ENCODE measurements at regions not wholly inside any gene's neighbourhood (a gene's known extent, or its start where the extent isn't known, plus 50 kb on each side); places are given as distances from the start of the nearest gene placed in this dataset.

DNA sequence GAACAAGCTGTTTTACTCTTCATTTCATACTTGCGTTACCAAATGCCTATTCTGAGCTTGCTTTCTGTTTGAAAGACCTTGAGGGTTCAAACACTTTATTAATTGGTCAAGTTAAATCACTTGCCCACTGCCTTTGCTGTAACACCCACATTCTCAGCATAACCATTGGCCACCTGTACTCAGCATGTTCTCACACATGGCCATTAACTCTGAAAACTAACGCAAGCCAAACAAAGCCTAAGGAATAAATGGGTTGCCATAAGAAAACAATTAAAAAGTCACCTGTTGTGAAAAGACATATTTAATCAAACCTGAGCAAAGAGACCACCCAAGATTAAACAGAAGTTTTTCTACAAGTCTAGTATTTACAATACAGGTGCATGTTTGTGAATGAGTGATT lies 517.2 kb upstream of the SPRY2 start:
- in situ Hi-C loops (cut with MboI): no loop called here
- no peak for FAIRE-seq
- intact Hi-C loops (cut with micrococcal nuclease; ENCODE audit: unreplicated experiment): no loop called here
- no peak overlapping the region for H3K4me2 ChIP-seq (ENCODE audit: control insufficient read depth, insufficient read depth)
- CTCF ChIA-PET: interaction anchor here (0.6 to 1.4 kb wide), 3 partner anchors 8 to 381 kb away, joined by 3 to 8 read pairs (median 3); no protein-coding TSS in a partner anchor
- no peaks in the 10 kb centered on the region for H3K9me3 ChIP-seq (replicated peaks; ENCODE audit: control insufficient read depth, insufficient read depth, low read length)
- DNase-seq (ENCODE audit: low read depth, low spot score): no peak
- SMC1A ChIA-PET (ENCODE audit: uncharacterized antibody, unreplicated experiment): interaction anchor here (0.8 to 1.6 kb wide), 3 partner anchors 8 to 15 kb away, joined by 3 to 8 read pairs (median 3); no protein-coding TSS in a partner anchor
- H3K4me3 ChIP-seq: no peak overlapping the region
- TF ChIP-seq HDAC6 (IDR thresholded peaks at IDR 0.05; ENCODE audit: unreplicated experiment) (no peak), ZNF274 (IDR thresholded peaks at IDR 0.05; ENCODE audit: insufficient read depth, insufficient read length) (no peak)
- H3K9ac ChIP-seq (ENCODE audit: control insufficient read depth, insufficient read depth, low read length): no peak overlapping the region
- H2AFZ ChIP-seq (ENCODE audit: control insufficient read depth, low read depth, low read length): no peak overlapping the region
- BruUV-seq (replicated peaks): no TSS peak
- no peaks in the 10 kb centered on the region for H3K4me1 ChIP-seq (ENCODE audit: control insufficient read depth, insufficient read depth, low read length)
- H3K27me3 ChIP-seq (replicated peaks in 1 of 2; ENCODE audit: control insufficient read depth in 2 of 2, insufficient read depth in 2 of 2, low read length in 1 of 2): no peaks in the 10 kb centered on the region
- H3K79me2 ChIP-seq (ENCODE audit: control insufficient read depth, insufficient read depth, low read length): no peaks in the 10 kb centered on the region
- RAD21 ChIA-PET (ENCODE audit: unreplicated experiment): no interaction called here
- POLR2A ChIA-PET: interaction anchor here (0.9 kb wide), 1 partner anchor 10 kb away, joined by 4 read pairs; no protein-coding TSS in a partner anchor
- no peaks in the 10 kb centered on the region for H3K36me3 ChIP-seq (ENCODE audit: control insufficient read depth in 2 of 2, insufficient read depth in 2 of 2, low read length in 1 of 2)
- WGBS (ENCODE audit: insufficient coverage, insufficient replicate concordance, low lambda C conversion rate, missing lambda C conversion rate): 44% methylated on average over 2 of the region's 2 CpGs
- no peaks in the 10 kb centered on the region for H4K20me1 ChIP-seq (ENCODE audit: control insufficient read depth, insufficient read depth)
- ATAC-seq: no peak
- no peak overlapping the region for H3K27ac ChIP-seq (ENCODE audit: control insufficient read depth, insufficient read depth)

DNA sequence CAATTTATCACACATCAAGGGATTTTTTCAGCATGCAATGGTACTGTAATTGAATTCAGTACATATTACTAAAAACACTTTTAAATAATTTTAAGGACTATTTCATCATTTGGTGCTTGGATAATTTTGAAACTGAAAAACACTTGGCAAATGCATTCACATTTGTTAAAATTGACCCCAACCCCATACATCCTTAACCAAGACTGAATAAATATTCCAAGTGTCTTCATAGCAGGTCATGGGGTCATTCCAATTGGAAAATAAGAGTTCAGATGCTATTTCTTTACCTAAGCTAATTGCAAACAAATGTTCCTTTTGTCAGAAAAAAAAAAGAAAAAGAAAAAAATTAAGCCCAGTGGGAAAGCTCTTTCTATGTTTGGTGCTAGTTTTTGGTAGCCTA lies 516.4 kb upstream of the SPRY2 start:
- RAD21 ChIA-PET (ENCODE audit: unreplicated experiment): interaction anchor here (0.6 kb wide), 1 partner anchor 396 kb away, joined by 3 read pairs; no protein-coding TSS in a partner anchor
- H3K27me3 ChIP-seq (replicated peaks in 1 of 2; ENCODE audit: control insufficient read depth in 2 of 2, insufficient read depth in 2 of 2, low read length in 1 of 2): no peaks in the 10 kb centered on the region
- H3K36me3 ChIP-seq (ENCODE audit: control insufficient read depth in 2 of 2, insufficient read depth in 2 of 2, low read length in 1 of 2): no peaks in the 10 kb centered on the region
- FAIRE-seq (no peak), DNase-seq (ENCODE audit: low read depth, low spot score) (no peak), ATAC-seq (no peak)
- no peak overlapping the region for H3K4me3 ChIP-seq
- TF ChIP-seq NRF1 (conservative IDR thresholded peaks at IDR 0.05; ENCODE audit: low read depth, low read length) (no peak), EGR1 (IDR thresholded peaks at IDR 0.05; ENCODE audit: borderline replicate concordance in 1 of 2, low read depth in 2 of 2, low read length in 2 of 2) (no peak), EED (IDR thresholded peaks at IDR 0.05; ENCODE audit: low read depth) (no peak), SIN3A (IDR thresholded peaks at IDR 0.05; ENCODE audit: low read depth, low read length) (no peak), SMAD5 (IDR thresholded peaks at IDR 0.05; ENCODE audit: low read depth) (no peak), NR2C2 (IDR thresholded peaks at IDR 0.05; ENCODE audit: borderline replicate concordance, control insufficient read depth, insufficient read length, low read depth) (no peak), POLR2AphosphoS5 (IDR thresholded peaks at IDR 0.05; ENCODE audit: low read length) (no peak), SIX5 (IDR thresholded peaks at IDR 0.05; ENCODE audit: low read depth, low read length, severe bottlenecking) (no peak), NFIC (IDR thresholded peaks at IDR 0.05; ENCODE audit: low read depth, low read length) (no peak)
- TF ChIP-seq, protein P1, sequence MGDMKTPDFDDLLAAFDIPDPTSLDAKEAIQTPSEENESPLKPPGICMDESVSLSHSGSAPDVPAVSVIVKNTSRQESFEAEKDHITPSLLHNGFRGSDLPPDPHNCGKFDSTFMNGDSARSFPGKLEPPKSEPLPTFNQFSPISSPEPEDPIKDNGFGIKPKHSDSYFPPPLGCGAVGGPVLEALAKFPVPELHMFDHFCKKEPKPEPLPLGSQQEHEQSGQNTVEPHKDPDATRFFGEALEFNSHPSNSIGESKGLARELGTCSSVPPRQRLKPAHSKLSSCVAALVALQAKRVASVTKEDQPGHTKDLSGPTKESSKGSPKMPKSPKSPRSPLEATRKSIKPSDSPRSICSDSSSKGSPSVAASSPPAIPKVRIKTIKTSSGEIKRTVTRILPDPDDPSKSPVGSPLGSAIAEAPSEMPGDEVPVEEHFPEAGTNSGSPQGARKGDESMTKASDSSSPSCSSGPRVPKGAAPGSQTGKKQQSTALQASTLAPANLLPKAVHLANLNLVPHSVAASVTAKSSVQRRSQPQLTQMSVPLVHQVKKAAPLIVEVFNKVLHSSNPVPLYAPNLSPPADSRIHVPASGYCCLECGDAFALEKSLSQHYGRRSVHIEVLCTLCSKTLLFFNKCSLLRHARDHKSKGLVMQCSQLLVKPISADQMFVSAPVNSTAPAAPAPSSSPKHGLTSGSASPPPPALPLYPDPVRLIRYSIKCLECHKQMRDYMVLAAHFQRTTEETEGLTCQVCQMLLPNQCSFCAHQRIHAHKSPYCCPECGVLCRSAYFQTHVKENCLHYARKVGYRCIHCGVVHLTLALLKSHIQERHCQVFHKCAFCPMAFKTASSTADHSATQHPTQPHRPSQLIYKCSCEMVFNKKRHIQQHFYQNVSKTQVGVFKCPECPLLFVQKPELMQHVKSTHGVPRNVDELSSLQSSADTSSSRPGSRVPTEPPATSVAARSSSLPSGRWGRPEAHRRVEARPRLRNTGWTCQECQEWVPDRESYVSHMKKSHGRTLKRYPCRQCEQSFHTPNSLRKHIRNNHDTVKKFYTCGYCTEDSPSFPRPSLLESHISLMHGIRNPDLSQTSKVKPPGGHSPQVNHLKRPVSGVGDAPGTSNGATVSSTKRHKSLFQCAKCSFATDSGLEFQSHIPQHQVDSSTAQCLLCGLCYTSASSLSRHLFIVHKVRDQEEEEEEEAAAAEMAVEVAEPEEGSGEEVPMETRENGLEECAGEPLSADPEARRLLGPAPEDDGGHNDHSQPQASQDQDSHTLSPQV (IDR thresholded peaks at IDR 0.05): no peak
- TF ChIP-seq, protein P2, sequence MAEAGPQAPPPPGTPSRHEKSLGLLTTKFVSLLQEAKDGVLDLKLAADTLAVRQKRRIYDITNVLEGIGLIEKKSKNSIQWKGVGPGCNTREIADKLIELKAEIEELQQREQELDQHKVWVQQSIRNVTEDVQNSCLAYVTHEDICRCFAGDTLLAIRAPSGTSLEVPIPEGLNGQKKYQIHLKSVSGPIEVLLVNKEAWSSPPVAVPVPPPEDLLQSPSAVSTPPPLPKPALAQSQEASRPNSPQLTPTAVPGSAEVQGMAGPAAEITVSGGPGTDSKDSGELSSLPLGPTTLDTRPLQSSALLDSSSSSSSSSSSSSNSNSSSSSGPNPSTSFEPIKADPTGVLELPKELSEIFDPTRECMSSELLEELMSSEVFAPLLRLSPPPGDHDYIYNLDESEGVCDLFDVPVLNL (IDR thresholded peaks at IDR 0.05; ENCODE audit: low read depth, low read length): no peak
- no peaks in the 10 kb centered on the region for H4K20me1 ChIP-seq (ENCODE audit: control insufficient read depth, insufficient read depth)
- POLR2A ChIA-PET: interaction anchor here (0.6 to 0.9 kb wide), 2 partner anchors 11 to 95 kb away, joined by 3 to 4 read pairs; no protein-coding TSS in a partner anchor
- no peaks in the 10 kb centered on the region for H3K4me1 ChIP-seq (ENCODE audit: control insufficient read depth, insufficient read depth, low read length)
- no TSS peak for BruUV-seq (replicated peaks)
- CTCF ChIA-PET: interaction anchor here (0.9 to 1.4 kb wide), 2 partner anchors 9 to 40 kb away, joined by 3 to 8 read pairs; no protein-coding TSS in a partner anchor
- H2AFZ ChIP-seq (ENCODE audit: control insufficient read depth, low read depth, low read length): no peak overlapping the region
- H3K4me2 ChIP-seq (ENCODE audit: control insufficient read depth, insufficient read depth): no peak overlapping the region
- intact Hi-C loops (cut with micrococcal nuclease; ENCODE audit: unreplicated experiment): no loop called here
- no peaks in the 10 kb centered on the region for H3K9me3 ChIP-seq (replicated peaks; ENCODE audit: control insufficient read depth, insufficient read depth, low read length)
- H3K9ac ChIP-seq (ENCODE audit: control insufficient read depth, insufficient read depth, low read length): no peak overlapping the region
- H3K27ac ChIP-seq (ENCODE audit: control insufficient read depth, insufficient read depth): no peak overlapping the region
- H3K79me2 ChIP-seq (ENCODE audit: control insufficient read depth, insufficient read depth, low read length): no peaks in the 10 kb centered on the region
- in situ Hi-C loops (cut with MboI): no loop called here
- SMC1A ChIA-PET (ENCODE audit: uncharacterized antibody, unreplicated experiment): interaction anchor here (0.8 to 1.6 kb wide), 3 partner anchors 9 to 16 kb away, joined by 3 to 8 read pairs (median 3); no protein-coding TSS in a partner anchor

Data from GM12878 (cell line).